Ovary (tissue), 7 donors: ENCODE measurements at regions not wholly inside any gene's neighbourhood (a gene's known extent, or its start where the extent isn't known, plus 50 kb on each side); places are given as distances from the start of the nearest gene placed in this dataset.

Experiments
- DNase-seq, 5 donors: peaks; one replicate each; pipeline ENCODE4 v3.0.0-alpha.2; 2019 to 2020
- H3K27ac ChIP-seq, 2 donors: fragments of 200-600 bp; one replicate each; pipeline versions ENCODE4 v1.5.1 to v1.8.0; 2019 to 2022
- H3K27me3 ChIP-seq: fragments of 200-600 bp; one replicate; pipeline ENCODE4 v1.8.0; 2022
- H3K36me3 ChIP-seq: fragments of 200-600 bp; sonication (generic); one replicate; pipeline ENCODE4 v1.5.1; 2019
- H3K4me1 ChIP-seq: one replicate; pipeline ENCODE4 v1.8.1; 2013; ENCODE audit warnings: mild to moderate bottlenecking, moderate library complexity; ENCODE audit not compliant: insufficient read depth
- H3K4me3 ChIP-seq: fragments of 200-600 bp; sonication (generic); one replicate; pipeline ENCODE4 v1.5.1; 2017
- H3K9me3 ChIP-seq, 2 donors: fragments of 200-600 bp in 1 of 2; sonication (generic) in 1 of 2; one replicate each; pipeline versions ENCODE4 v1.5.1 to v1.8.1; 2013 to 2019; ENCODE audit warnings: mild to moderate bottlenecking in 1 of 2, moderate library complexity in 1 of 2
- EP300 ChIP-seq: sonication (generic); formaldehyde crosslinking; IDR thresholded peaks from one replicate; pipeline ENCODE4 v1.6.1; 2017; ENCODE audit warnings: antibody characterized with exemption
- POLR2A ChIP-seq: fragments of 450-650 bp; IDR thresholded peaks from one replicate; pipeline ENCODE4 v1.6.1; 2017; ENCODE audit warnings: antibody characterized with exemption, mild to moderate bottlenecking, moderate library complexity
- WGBS, 3 donors: extraction: QIAGEN DNeasy Blood & Tissue Kit in 1 of 3; methylation state at CpG; one replicate each; pipeline versions ENCODE4 v1.1.5 to v1.1.7; 2013 to 2017; 5-methylcytosine and 5-hydroxymethylcytosine counted together
- intact Hi-C, 4 donors: fragments of 100-400 bp; cut with DNase I; formaldehyde crosslinking; loops; one replicate each; pipeline versions ENCODE4 v1.11.0 to v1.15.1; 2022 to 2023
- TF ChIP-seq, protein P1 (sequence below), 3 donors: fragments of 450-650 bp in 2 of 3; fragments of 200-600 bp in 1 of 3; IDR thresholded peaks; one replicate each; pipeline versions ENCODE4 v1.5.1 to v1.8.0; 2016 to 2022; ENCODE audit warnings: antibody characterized with exemption in 3 of 3, mild to moderate bottlenecking in 1 of 3
- donor health status: DM: no; HTN: no; CAD: no; lungs with moderate emphysema.
- donor health status: DM: no; HTN: no; CAD: no.
- donor health status: Bipolar disorder and iron deficiency.
- donor health status: DM: no; HTN: no; CAD: no.
- donor health status: DM: yes; HTN: yes; CAD: no.

DNA sequence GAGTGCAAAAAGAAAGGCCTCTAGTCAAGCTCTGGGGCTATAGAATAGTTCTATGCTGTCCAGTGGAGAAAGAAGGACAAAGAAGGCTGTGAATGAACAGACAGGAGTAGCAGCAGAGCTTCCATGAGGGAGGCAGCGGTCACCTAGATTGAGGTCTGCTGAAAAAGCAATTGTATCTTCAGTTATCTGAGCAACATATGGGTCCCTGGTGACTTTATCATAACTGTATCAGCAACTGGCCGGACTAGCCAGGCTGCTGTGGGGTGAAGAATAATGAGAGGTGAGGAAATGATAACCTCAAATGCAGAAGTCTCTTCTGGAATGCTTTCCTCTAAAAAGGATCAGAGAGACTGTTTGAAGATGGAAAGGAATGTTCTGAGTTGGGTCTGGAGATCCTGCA is 971.3 kb upstream of the TMEM132C start:
- TF ChIP-seq, protein P1, sequence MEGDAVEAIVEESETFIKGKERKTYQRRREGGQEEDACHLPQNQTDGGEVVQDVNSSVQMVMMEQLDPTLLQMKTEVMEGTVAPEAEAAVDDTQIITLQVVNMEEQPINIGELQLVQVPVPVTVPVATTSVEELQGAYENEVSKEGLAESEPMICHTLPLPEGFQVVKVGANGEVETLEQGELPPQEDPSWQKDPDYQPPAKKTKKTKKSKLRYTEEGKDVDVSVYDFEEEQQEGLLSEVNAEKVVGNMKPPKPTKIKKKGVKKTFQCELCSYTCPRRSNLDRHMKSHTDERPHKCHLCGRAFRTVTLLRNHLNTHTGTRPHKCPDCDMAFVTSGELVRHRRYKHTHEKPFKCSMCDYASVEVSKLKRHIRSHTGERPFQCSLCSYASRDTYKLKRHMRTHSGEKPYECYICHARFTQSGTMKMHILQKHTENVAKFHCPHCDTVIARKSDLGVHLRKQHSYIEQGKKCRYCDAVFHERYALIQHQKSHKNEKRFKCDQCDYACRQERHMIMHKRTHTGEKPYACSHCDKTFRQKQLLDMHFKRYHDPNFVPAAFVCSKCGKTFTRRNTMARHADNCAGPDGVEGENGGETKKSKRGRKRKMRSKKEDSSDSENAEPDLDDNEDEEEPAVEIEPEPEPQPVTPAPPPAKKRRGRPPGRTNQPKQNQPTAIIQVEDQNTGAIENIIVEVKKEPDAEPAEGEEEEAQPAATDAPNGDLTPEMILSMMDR (IDR thresholded peaks at IDR 0.05) = no peak
- TF ChIP-seq EP300 (no peak), POLR2A (no peak)
- Histone ChIP-seq H3K27ac (no peak overlapping the region), H3K27me3 (no peaks in the 10 kb centered on the region), H3K9me3 (no peaks in the 10 kb centered on the region), H3K4me1 (no peaks in the 10 kb centered on the region), H3K4me3 (no peak overlapping the region), H3K36me3 (no peaks in the 10 kb centered on the region)
- no peak for DNase-seq
- WGBS, 3 donors = 56 to 65% (median 64%) methylated on average over 2 of the region's 2 CpGs
- intact Hi-C loops = no loop called here

DNA sequence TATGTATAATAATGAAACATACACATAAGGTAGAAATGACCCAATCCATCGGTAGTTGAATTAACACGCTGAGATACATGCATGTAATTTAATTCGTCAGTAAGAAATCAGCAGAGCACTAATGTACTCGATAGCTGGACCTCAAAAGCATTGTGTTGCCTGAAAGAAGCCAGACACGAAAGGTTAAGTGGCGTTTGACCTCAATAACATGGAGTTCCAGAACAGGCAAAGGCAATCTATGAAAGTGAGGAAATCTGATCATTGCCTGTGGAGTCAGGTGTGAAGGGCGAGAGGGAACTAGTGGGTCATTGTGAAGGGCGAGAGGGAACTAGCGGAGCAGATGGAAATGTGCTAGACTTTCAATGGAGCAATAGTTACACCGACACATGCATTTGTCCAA is 970.4 kb upstream of the TMEM132C start:
- Histone ChIP-seq H3K36me3 (no peaks in the 10 kb centered on the region), H3K9me3 (no peaks in the 10 kb centered on the region), H3K27me3 (no peaks in the 10 kb centered on the region), H3K4me3 (no peak overlapping the region), H3K27ac (no peak overlapping the region), H3K4me1 (no peaks in the 10 kb centered on the region)
- intact Hi-C loops = no loop called here
- TF ChIP-seq, protein P1 (IDR thresholded peaks at IDR 0.05) = no peak
- WGBS, 3 donors = 85 to 90% (median 86%) methylated on average over 10 of the region's 10 CpGs
- DNase-seq = no peak

DNA sequence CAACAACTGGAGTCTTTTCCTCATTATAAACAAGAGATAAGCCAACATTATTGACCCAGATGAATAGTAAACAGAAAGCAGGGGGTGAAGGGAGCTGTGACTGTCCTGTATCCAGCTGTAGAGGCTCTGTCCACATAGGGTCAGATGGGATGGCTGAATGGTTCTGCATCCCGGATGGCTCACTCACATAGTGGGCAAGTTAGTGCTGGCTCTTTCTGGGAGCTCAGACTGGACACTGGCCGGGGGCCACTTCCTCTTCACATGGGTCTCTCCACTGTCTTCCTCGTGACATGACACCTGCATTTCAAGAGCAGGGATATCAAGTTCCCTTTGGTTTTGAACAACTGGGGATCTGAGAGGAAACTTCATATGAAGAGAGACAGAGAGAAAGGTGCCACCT is 969.6 kb upstream of the TMEM132C start:
- no peaks in the 10 kb centered on the region for H3K27me3 ChIP-seq
- no peaks in the 10 kb centered on the region for H3K4me1 ChIP-seq
- no peaks in the 10 kb centered on the region for H3K36me3 ChIP-seq
- no peak for DNase-seq
- 74 to 88% (median 82%) methylated on average over 3 of the region's 3 CpGs for WGBS, 3 donors
- no peaks in the 10 kb centered on the region for H3K9me3 ChIP-seq
- intact Hi-C loops = no loop called here
- no peak overlapping the region for H3K27ac ChIP-seq
- H3K4me3 ChIP-seq = no peak overlapping the region
- TF ChIP-seq POLR2A (no peak), EP300 (no peak)
- TF ChIP-seq, protein P1 (IDR thresholded peaks at IDR 0.05) = no peak

DNA sequence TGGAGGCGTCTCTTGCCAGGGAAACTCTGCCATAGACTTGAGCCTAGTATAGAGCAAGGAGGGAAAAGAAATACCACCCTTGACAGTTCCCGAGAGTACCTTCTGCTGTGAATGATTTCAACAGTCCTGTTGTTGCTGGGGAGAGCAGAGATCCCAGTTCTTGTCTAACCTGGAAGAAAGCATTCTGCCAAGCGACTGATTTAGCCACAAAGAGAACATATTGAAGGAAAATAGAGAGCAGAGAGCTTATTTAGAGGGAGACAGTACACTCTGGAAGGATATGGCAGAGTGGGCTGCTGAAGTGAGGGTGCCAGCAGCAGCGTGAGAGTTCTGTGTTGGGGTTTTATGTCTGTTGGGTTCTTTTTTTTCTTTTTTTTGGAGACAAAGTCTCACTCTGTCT is 966.9 kb upstream of the TMEM132C start:
- no peak overlapping the region for H3K4me3 ChIP-seq
- no peaks in the 10 kb centered on the region for H3K4me1 ChIP-seq
- no peak for DNase-seq
- H3K9me3 ChIP-seq = no peaks in the 10 kb centered on the region
- no peaks in the 10 kb centered on the region for H3K27me3 ChIP-seq
- WGBS, 3 donors = 75 to 80% (median 78%) methylated on average over 4 of the region's 4 CpGs
- intact Hi-C loops = no loop called here
- H3K36me3 ChIP-seq = no peaks in the 10 kb centered on the region
- TF ChIP-seq EP300 (no peak), POLR2A (no peak)
- TF ChIP-seq, protein P1 (IDR thresholded peaks at IDR 0.05) = no peak
- H3K27ac ChIP-seq = no peak overlapping the region

DNA sequence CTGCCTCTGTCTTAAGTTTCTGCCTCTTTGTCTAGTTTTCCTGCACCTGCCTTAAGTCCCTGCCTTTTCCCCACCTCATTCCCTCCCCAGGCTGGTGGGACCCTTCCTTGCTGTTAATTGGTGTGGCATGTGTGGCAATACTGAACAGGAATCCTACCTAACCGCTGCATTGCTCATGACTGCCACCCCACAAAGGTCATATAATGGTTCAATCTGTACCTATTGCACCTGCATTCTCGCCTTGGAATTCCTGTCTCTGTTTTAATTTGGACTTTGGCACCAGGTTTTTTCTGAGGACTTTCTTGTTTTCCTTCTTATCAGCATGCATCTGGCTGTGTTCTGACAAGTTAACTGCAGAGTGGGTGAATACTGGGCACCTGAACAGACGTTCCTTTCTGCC is 966.2 kb upstream of the TMEM132C start:
- DNase-seq = no peak
- Histone ChIP-seq H3K9me3 (no peaks in the 10 kb centered on the region), H3K4me3 (no peak overlapping the region), H3K27me3 (no peaks in the 10 kb centered on the region), H3K4me1 (no peaks in the 10 kb centered on the region), H3K36me3 (no peaks in the 10 kb centered on the region), H3K27ac (no peak overlapping the region)
- TF ChIP-seq EP300 (no peak), POLR2A (no peak)
- TF ChIP-seq, protein P1 (IDR thresholded peaks at IDR 0.05) = no peak
- WGBS, 3 donors = 51 to 68% (median 64%) methylated on average over 3 of the region's 3 CpGs
- intact Hi-C loops = no loop called here
